Erythroblast (primary cell): ENCODE measurements at regions not wholly inside any gene's neighbourhood (a gene's known extent, or its start where the extent isn't known, plus 50 kb on each side); places are given as distances from the start of the nearest gene placed in this dataset.

Experiments
- DNase-seq, 2 experiments: peaks; one replicate each; lab custom pipeline; 2025; lab: John Stamatoyannopoulos, UW
- GATA1 ChIP-seq: IDR thresholded peaks from 2 replicates; pipeline ENCODE4 v1.6.1; 2011; ENCODE audit warnings: low read depth, mild to moderate bottlenecking, control low read depth, low read length, moderate library complexity
- POLR2A ChIP-seq: IDR thresholded peaks from 2 replicates; pipeline ENCODE4 v1.6.1; 2011; ENCODE audit warnings: mild to moderate bottlenecking, low read length

- TF ChIP-seq POLR2A (no peak), GATA1 (no peak)
- no peak for DNase-seq
These were observed 98.7 kb downstream of the MYCN start for GRCh38 chr2:16039055-16039454.

GRCh38 chr2:16038621-16039020 is 98.3 kb downstream of the MYCN start:
- TF ChIP-seq GATA1 (no peak), POLR2A (no peak)
- DNase-seq = no peak

DNA sequence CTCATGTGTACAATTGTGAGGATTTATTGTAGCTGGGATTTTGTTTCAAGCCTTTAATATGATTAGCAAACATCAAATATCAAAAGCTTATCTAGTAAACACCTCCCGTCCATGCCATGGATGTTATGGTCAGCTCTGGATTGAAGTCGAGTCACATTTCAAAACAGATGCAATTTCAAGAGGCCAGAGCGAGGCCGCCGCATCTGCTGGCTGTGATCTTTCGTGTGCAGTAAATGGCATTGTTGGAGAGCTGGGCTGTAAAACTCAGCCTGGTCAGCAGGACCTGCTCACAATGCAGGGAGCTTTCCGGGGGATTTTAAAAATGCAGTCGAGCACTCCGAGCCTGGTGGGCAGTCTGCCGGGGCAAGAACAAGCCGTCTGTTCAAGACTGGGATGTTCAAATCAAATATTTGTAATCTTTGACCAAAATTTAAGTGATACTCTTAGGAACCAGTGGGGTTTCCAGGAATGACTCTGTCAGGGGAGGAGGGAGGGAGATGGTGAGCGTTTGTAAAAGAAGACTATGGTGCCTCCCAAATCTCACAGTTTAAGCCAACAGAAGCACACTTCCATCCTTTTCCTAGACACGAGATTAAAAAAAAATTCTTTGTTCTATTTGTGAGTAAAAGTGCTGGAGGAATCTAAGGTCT is 97.6 kb downstream of the MYCN start:
- DNase-seq = no peak
- no peak for TF ChIP-seq POLR2A
- TF ChIP-seq GATA1 = no peak

DNA sequence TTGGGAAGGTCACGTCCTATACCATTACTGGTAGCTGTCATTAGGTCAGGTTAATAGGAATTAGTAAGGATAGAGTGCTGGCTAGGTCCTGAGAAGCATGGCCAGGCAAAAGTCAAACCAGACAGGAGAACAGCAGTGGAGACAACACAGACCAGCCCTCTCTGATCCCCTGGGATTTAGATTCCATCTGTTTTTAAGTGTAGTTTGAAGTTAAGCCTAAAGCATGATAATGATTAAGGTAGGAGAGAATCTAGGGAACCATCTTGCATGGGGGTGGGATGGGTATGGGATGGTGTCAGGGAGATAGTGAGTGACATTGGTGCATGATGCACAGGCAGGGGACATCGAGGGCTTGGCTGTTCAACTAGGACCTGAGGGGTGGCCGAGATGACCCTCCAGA is 96.6 kb downstream of the MYCN start:
- DNase-seq = no peak
- TF ChIP-seq GATA1 (no peak), POLR2A (no peak)

GRCh38 chr2:16035747-16036745 is 95.7 kb downstream of the MYCN start:
- no peak for DNase-seq
- TF ChIP-seq POLR2A (no peak), GATA1 (no peak)

DNA sequence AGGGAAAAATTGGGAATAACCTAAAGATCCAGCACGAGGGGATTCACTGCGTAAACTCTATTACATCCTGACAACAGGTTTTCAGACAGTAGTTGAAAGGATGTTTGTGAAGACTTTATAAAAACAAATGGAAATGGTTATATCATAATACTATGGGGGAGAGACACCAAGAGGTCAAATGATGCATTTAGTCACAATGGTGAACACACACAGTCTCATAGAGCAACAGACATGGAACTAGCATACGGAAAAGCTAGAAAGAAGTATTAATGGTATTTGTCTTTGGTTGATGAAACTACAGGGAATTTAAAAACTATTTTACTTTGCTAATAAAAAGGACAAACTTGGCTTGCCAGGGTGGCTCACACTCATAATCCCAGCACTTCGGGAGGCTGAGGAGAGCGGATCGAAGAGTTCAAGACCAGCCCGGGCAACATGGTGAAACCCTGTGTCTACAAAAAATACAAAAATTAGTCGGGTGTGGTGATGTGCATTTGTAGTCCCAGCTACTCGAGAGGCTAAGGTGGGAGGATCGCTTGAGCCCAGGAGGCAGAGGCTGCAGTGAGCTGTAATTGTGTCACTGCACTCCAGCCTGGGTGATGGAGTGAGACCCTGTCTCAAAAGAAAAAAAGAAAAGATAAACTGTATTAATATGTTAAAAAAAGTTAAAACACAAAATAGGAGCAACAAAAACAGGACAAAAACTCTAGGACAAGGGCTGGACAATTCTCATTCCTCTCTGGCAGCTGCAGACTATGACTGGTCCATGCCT is 94.8 kb downstream of the MYCN start:
- no peak for TF ChIP-seq GATA1
- TF ChIP-seq POLR2A = no peak
- no peak for DNase-seq

GRCh38 chr2:16034151-16034974 is 94.0 kb downstream of the MYCN start:
- no peak for DNase-seq
- TF ChIP-seq POLR2A (no peak), GATA1 (no peak)

DNA sequence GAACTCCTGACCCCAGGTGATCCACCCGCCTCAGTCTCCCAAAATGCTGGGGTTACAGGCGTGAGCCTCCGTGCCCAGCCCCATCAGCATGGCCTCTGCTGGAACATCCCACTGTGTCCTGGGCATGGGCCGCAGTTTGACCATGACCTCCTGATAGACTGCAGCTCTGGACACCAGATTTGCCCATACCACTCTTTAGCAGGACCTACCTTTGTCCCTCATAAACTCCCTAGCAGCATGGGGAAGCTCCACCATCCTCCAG is 92.6 kb downstream of the MYCN start:
- TF ChIP-seq GATA1 (no peak), POLR2A (no peak)

DNA sequence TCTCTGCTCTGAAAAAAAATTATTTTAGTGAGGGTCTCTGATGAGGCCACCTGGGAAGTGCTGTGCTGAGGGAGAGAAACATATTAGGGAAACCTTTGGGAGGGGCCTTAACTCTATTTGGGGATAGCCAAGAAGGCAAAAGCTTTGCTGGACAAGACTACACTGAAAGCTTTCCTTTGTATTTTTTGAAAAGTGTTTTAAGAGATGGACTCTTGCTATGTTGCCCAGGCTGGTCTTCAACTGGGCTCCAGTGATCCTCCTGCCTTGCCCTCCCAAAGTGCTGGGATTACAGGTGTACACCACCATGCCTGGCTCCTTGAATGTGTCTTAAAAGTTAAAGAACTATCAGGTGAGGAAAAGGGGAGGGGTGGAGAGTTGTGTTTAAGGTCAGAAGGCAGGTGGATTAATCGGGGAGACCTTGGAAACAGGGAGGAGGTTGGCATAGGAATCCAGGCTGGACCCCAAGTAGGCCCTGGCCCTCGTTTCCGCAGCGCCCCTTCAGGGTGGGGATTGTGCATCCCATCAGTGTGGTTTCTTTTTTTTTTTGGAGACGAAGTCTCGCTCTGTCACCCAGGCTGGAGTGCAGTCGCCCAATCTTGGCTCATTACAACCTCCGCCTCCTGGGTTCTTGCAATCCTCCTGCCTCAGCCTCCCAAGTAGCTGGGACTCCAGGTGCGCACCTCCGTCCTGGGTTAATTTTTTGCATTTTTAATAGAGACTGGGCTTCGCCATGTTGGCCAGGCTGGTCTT is 92.1 kb downstream of the MYCN start:
- TF ChIP-seq POLR2A (no peak), GATA1 (no peak)
- DNase-seq = no peak

More for the DNA sequence above, 92.6 kb downstream of the MYCN start:
- DNase-seq = no peak

DNA sequence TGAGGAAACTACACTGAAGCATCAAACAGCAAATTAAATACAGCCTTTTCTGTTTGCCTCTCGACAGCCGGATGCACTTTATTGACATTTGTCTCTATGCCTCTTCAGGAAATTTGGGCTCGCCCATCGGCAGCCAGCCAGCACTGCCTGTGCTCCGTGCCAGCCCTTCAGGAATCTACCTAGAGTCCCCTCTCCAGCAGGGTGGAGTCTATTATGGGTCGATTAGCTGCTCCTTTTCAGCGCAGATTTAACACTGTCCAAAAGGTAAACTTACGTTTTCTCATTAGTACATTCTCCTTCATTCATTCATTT is 91.5 kb downstream of the MYCN start:
- TF ChIP-seq POLR2A (no peak), GATA1 (no peak)
- DNase-seq = no peak

GRCh38 chr2:16031058-16031847 is 90.9 kb downstream of the MYCN start:
- DNase-seq = no peak
- TF ChIP-seq GATA1 (no peak), POLR2A (no peak)
